GM19397 (cell line): ENCODE measurements at regions not wholly inside any gene's neighbourhood (a gene's known extent, or its start where the extent isn't known, plus 50 kb on each side); places are given as distances from the start of the nearest gene placed in this dataset.

Source experiments
- ATAC-seq: cut with Tn5 transposase; IDR thresholded peaks from one replicate; pipeline ENCODE4 v1.9.1; 2021; ENCODE audit warnings: mild to moderate bottlenecking, moderate library complexity; ENCODE audit not compliant: unreplicated experiment

DNA sequence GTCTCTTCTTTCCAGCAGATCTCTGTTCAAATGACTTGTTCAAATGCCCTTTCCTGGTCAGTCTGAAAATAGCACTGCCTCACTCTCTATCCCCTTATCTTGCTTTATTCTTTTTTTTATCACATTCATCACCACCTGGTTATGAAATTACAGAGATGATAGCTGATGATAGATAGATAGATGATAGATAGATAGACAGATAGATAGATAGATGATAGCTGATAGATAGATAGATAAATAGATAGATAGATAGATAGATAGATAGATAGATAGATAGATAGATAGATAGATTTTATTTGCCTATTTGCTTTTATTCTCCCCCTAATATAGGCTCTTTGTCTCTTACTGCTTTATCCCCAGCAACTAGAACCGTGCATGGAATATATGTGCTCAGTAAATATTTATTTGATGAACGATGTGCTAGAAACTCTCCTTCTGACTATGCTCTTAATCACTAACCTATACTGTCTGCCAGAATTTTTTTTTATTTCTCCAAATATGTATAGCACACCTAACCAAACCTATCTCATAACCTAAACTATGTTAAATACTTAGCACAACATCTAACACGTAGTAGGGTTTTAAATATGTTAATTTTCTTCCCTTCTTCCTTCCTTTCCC lies 372.8 kb upstream of the DUSP10 start:
- ATAC-seq, result no peak

DNA sequence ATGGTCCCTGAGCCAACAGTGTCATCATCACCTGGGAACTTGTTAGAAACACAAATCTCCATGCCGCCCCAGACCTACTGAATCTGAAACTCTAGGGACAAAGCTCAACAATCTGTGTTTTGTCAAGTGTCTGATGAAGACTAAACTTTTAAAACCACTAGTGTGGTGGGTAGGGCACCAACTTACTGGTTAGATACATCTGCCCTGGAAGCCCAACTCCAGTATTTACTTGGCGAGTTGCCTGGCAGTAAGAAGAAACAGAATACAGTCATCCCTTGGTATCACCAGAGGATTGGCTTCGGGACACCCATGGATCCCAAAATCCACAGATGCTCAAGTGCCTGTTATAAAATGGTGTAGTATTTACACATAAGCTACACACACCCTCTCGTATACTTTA lies 367.9 kb upstream of the DUSP10 start:
- ATAC-seq, result no peak

DNA sequence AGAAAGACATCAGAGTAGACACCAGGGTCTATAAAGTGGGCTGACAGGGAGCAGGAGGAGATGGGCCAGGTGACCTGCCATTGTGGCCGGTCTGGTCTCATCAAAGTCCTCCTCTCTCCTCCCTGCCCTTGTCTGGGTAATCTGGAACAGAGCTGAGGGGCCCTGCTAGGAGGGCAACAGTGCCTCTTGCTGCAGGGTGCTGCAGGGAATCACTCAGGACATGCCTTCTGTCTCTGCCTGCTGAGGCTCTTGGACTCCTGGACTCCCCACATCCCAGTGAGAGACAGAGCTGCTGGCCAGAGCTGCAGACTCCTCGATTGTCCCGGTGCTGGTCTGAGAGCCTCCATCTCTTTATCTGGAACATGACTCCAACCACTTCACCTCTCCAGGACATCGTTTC lies 366.1 kb upstream of the DUSP10 start:
- ATAC-seq, result no peak

DNA sequence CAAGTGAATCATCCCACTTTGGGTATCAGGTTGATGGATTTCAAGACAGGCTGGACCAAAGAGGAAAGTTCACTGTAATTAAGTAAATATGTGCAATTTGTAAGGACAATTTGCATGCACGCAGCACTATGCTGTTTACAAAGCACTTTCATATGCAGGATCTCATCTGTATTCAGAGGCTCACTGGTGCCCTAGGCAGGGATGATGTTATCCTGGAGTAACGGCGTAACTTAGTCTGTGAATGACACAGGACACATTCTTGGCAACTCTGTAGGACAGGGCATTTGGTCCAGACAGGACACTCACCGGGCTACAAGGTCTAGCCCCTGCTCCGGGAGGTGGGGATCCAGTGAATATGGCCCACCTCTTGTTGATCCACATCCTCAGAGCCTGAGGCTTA lies 365.4 kb upstream of the DUSP10 start:
- no peak for ATAC-seq

DNA sequence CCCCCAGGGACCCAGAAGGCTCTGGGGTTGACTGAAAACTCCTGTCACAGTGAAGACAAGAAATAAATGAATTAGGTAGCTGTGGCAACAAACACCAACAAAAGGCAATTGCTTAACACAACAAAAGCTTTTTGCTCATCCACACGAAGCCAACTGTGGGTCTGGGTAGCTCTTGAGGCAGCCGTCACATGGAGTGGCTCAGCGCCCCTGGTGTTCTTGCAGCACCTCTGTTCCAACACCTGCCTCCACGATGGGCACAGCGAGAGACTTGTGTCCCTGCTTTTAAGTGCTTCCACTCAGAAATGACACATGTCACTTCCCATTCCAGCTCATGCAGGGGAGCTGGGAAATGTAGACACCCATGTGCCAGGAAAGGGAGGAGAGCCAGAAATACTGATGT lies 364.5 kb upstream of the DUSP10 start:
- ATAC-seq, result no peak

DNA sequence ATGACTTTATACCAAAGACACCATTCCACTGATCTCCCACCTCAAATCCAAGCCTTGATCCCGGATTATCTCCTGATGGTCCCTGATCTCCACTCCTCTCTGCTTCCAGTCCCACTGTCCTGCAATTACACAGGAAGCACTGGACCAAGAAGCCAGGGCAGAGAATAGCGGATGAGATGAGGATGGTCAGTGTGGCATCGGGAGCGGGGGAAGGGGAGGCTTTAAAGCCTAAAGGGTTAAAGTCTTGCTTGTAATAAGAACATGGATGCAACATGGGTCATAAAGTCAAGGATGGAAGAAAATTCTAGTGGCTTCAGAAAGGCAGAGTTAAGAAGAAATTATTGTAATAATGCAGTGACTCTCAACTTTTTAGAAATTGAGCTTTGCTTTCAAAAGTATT lies 364.0 kb upstream of the DUSP10 start:
- ATAC-seq, result no peak

DNA sequence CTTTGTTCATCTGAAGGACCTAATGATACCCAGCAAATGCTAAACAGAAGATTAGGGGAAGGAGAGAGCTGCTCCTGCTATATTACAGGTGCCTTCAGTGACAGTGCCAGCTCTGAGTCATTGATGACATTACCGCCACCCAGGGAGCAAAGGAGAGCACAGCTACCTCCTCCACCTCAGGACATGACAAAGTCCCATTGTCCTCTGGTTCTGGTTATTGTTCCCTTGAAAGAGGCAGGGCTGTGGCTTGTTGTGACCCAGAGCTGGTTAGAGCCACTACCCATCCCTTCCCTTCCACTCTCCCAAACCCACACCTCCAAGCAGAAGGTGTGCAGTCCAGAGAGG lies 363.5 kb upstream of the DUSP10 start:
- ATAC-seq, result no peak

DNA sequence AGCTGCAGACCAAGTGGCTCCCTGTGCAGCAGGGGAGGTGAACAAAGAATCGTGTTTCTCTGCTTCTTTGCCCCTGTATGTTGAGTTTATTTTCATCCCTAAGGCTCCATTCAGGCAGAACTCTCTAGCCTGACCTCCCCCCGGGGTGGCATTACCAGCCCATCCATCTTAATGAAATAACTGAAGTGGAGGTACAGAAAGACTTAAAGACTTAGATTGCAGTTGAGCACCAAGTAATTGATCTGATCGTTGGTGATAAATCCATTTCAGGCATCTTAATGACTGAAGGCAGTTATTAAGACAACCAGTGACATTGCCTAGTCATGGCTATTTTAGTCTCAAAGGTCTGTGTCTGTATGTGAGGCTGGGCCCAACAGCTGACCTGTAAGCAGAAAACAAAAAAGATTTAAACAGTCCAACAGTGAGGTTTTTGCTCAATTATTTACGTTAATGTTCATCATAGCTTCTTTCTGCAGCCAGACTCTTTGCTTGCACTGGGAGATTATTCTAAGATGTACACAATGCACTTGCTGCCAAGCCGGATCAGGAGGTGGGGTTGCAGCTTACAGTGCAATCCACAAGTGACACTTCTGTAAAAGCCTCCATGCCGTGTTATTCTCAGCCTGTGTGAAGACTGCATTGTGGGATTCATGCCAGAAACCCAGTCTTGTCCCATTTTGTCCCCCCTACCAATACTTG lies 363.0 kb upstream of the DUSP10 start:
- no peak for ATAC-seq

DNA sequence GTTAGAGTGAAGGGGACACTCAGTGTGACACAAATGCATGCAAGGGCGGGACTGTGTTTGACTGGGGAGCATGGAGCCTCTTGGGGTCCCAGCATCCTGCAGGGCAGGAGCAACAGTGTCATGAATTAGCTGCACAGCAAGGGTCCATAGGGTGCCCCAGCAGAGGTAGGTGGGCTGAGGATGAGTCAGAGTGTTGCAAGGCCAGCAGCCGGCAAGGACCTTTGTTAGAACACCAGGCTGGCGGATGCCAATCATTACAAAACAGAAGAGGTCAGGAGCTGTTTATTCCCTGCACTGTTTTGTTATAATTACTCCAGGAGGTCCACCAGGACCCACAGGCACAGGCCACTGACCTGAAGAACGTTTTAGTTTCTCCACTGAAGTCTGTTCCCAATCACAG lies 362.2 kb upstream of the DUSP10 start:
- ATAC-seq, result no peak

DNA sequence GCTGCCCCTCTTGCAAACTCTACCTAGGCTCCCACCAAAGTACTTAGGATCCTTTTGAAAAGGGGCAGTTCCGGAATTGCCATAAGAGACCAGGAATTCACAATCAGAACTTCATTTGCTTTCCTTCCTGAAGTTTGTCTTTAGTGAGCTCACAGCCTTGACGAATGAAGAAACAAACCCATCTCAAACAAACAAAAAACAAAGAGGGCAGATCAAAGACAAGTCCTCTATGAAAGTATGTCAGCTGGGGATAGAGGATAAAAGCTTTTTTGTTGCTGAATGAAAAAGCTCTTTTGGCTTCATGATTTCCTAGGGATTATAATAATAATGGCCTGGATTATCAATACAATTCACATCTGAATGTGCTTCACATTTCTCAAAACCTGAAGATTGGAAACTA lies 357.9 kb upstream of the DUSP10 start:
- ATAC-seq, result no peak

DNA sequence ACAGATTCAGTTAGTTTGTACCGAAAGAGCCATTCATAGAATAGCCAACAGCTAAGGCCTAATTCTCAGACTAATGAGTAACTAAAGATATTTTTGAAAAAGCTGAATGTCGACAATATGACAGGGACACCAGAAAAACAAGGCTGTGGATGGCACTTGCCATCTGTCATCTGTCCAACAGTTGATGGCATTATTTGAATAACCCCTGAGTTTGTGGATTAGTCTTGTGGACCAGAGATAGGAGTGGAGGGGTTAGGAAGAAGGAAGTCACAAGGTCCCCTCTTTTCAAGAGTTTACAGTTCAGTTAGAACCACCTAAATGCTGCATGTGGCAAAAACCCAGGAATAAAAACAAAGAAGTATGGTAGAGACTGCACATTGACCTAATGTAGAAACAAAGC lies 356.5 kb upstream of the DUSP10 start:
- ATAC-seq, result no peak

DNA sequence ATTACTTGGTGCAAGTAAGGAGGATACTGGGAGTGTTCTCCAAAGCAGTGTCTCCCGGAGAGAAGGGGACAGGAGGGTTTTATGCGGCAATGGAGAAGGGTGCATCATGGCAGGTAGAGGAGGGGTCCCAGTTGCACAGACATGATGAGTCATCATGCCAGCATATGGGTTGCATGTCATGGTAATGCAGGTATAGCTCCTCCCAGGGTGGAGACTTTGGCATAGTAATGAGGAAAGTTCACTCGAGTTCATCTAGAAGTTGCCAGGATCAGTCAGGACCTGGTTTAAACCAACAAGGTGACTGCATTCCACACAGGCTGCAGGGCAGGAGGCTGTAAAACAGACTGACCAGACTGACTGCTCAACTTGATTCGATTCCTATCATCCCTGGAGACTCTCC lies 355.7 kb upstream of the DUSP10 start:
- ATAC-seq, result no peak

DNA sequence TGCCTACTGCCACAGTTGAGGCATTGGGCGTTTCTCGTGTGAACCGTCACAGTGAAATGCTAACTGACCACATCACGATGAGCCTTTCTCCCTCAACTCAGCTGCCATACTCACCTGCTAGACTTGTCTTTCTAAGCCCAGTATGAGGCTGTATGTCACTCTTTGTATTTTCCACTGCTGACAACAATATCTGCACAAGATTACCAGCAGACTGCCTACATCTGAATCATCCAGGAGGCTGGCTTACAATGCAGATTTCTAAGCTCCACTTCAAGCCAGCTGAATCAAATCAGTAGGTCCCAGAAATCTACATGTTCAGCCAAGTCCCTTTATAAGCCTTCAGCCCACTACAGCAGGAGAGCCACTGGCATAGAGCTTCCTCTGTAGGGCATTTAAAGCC lies 355.0 kb upstream of the DUSP10 start:
- ATAC-seq, result no peak

DNA sequence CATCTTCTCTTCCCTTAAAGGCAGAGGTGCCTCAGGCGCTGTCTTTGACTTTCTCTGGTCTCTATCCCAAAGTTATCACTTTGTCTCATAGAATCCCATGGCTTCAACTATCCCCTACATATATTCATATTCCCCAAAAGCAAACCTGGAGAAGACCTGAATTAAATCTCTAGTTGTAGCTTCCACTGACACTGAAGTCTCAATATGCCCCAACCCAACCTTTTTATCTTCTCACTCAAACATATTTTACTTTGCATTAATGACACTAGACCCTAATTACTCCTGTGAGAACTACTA lies 354.5 kb upstream of the DUSP10 start:
- ATAC-seq, result no peak

DNA sequence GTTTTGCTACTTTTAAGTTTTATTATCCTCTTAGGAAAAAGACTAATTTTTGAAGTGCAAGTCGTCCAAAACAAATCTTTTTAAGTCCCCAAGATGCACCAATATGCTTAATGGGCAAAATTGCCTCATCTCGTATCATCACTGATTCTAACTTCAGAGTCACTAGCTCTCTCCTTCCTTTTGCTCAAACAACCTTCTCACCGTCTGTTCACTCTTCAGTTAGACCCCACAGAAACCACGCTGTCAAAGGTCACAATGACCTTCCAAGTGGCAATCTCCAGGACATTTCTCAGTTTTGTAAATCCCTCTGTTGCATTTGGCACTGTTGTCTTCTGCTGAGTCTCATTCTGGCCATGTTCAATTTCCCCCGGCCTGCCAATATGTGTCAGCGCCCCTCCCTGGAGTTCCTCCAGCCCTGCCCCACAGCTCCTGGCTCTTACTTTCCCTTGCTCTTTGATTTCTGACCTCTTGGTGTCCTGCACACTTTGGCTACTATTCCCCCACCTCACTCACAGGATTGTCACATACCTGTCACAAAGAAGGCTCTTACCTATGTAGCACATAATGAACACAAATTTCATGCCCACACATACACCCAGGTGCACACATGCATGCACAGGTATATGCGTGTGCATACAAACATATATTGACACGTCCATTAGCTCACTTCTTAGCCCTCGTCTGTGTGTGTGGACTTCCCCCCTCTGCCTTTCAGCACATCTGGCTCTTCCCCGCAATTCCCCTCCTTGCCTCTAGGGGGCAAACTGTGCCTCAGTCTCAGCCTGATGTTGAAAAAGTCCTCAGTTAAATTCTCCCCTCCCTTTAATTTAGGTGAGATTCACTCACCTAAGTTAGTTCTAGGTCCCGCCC lies 354.0 kb upstream of the DUSP10 start:
- ATAC-seq, result peak; percentile 79

DNA sequence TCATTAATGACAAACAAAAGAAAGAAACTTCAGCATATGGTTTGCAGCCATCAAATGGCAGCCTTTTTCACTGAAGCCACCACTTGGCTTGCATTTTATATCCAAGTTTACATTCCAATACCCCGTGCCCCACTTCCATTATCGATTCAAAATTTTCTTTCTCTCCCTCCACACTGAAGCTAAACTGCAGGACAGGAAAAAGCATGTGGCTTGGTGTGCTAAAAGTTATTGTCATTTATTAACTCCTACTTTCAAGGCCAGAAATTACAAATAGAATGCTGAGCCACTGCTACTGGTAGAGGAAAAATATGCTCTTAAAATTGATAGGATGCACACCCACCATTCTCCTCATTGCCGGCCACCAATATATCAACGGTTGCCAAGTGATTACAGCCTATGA lies 351.6 kb upstream of the DUSP10 start:
- no peak for ATAC-seq

DNA sequence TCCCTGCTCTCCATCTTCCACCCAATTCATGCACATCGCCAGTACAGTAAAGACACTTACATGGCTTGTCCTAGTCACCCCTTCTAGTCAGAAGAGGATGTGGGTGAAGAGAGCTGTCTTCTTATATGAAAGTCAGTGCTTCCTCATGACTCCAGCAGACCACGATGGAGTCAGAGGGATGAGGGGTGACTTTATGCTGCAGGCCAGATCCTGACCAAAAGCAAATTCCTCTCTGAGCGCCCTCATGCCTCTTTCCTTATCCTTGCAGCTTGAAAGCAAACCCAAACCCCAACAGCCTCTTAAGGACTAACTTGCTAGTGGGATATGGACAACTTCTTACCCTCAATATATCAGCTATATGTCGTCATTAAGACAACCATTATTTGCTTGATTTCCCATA lies 348.2 kb upstream of the DUSP10 start:
- no peak for ATAC-seq

DNA sequence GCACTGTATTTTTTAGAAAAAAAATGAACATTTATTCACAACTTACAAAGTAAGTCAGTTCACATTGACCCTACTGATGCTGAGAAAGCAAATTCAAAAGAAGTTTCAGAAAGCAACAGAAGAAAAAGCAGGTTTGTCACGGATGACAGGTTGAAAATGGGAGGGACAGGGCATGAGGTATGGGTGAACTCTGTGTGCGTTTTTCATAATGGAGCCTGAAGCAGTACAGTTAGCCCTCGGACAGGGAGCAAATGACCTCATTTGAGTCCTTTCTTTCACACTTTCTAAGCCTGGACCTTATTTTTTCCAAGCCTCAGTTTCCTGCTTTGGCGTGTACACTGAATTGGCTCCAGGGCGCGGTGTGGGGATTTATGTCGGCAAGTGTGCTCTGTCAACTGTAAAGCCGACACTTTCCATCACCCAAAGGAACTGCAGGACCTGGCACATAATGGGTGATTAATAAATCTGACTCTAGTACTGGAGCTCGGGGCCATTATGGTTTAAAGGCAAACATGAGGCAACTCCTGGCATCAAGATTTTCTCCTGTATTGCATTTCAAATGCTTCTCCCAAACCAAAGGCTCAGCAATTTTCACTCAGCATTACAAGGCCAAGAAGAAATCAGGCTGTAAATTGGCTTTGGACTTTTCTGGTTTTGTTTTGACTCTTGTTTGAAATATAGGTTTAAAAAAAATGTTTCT lies 345.5 kb upstream of the DUSP10 start:
- no peak for ATAC-seq

DNA sequence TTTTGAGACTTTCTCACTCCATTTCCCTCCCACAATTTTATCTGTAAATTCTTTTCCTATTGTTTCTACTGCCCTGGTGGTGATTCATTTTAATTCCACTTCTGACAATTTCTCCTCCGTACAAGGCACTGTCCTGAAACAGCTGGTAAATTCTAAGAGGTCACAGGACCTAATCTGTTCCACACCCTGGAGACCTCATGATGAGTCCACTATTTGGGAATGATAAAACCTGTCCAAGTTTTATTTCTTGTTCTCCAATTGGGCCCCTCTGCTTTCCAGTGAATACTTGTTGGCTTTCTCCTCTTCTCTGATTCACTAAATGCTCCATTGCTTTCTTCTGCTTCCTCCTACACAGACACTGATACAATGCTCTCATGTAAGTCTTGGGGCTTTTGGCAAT lies 343.1 kb upstream of the DUSP10 start:
- ATAC-seq, result no peak

DNA sequence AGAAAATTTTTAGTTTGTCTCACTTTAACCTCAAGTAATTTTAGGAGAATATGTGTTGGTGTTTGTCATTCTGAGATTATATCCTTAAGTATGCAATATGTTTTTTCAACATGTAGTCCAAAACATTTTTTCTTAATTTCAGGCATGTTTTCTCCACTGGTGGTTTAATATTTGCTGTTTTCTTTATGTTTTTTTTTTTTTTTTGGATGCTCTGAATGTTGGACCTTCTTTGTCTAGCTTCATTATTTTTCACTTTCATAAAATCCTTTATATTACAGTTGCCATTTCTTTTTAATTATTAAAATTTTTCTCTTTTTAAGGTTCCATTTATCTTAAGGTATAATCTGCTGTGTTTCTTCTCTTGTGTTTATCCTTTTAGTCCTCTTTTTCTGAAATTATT lies 342.2 kb upstream of the DUSP10 start:
- no peak for ATAC-seq

DNA sequence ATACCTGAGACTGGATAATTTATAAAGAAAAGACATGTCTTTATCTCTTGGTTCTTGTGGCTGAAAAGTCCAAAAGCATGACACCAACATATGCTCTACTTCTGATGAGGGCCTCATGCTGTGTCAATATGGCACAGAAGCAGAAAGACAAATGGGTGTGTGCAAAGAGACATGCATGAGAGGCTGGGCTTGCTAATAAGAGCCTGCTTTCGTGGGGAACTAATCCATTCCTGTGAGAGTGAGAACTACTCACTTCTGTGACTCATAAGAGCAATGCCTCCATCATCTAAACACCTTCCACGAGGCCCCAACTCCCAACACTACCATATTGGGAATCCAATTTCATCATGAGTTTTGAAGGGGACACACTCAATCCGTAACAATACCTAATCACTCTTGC lies 340.0 kb upstream of the DUSP10 start:
- no peak for ATAC-seq

DNA sequence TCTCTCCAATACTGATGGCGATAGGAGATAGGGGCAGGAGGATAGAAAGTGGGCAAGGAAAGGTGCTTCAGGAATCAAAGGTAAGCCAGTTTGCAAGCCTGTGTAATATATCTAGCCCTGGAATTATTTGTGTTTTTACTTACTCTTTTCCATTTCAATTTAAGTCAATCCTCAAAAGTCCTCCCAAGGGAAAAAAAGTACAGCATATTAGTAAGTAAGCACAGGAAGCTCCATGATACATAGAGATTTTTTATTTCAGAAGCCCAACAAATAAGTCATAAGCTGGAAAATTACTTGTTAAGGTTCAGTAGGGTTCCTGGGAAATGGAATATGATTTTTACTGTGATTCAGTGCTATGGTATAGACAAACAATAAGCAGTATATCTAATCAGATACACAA lies 337.7 kb upstream of the DUSP10 start:
- ATAC-seq, result no peak
